A549 (cell line): ENCODE measurements at regions not wholly inside any gene's neighbourhood (a gene's known extent, or its start where the extent isn't known, plus 50 kb on each side); places are given as distances from the start of the nearest gene placed in this dataset.

Source experiments
- EP300 ChIP-seq, 2 experiments: fragments of >200 bp; sonication (Bioruptor Twin); formaldehyde crosslinking; IDR thresholded peaks; 2 replicates in 1 of 2; 3 replicates in 1 of 2; pipeline ENCODE4 v1.6.1; 2016 to 2017
- RNF2 ChIP-seq: fragments of 200-600 bp; sonication (generic); IDR thresholded peaks from 2 replicates; pipeline ENCODE4 v1.6.1; 2016; ENCODE audit warnings: low read depth, mild to moderate bottlenecking, antibody characterized with exemption, moderate library complexity, borderline replicate concordance

- no peak for TF ChIP-seq EP300 (IDR thresholded peaks at IDR 0.05)
- TF ChIP-seq RNF2: no peak
Observed at GRCh38 chr6:126650931-126651330, 311.0 kb downstream of the CENPW start.
